PC-9 (cell line): ENCODE measurements at regions not wholly inside any gene's neighbourhood (a gene's known extent, or its start where the extent isn't known, plus 50 kb on each side); places are given as distances from the start of the nearest gene placed in this dataset.

Experiments
- EZH2 ChIP-seq: fragments of 200-600 bp; sonication (generic); IDR thresholded peaks from 2 replicates; pipeline ENCODE4 v1.8.0; 2017; ENCODE audit warnings: antibody characterized with exemption, low read depth
- TF ChIP-seq, protein P1 (sequence below): fragments of 200-600 bp; sonication (generic); conservative IDR thresholded peaks from 2 replicates; pipeline ENCODE4 v1.6.1; 2017; ENCODE audit warnings: mixed run types, antibody characterized with exemption, mild to moderate bottlenecking, moderate library complexity

DNA sequence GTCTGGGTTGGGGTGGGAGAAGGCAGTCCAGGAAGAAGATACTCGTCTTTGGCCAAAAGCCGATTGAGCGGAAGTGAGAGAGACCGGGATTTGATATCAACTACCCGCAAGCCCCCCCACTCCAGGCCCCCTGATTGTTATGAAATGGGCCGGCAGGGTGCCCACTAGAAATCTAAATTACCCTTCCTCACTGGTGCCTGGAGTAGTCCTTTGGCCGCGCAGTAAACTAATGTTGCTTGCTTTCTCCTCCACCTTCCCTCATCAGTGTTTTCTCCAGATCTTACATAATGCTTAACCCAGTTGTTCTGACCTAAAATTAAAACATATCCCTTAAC lies 119.2 kb upstream of the BARHL2 start:
- TF ChIP-seq, protein P1, sequence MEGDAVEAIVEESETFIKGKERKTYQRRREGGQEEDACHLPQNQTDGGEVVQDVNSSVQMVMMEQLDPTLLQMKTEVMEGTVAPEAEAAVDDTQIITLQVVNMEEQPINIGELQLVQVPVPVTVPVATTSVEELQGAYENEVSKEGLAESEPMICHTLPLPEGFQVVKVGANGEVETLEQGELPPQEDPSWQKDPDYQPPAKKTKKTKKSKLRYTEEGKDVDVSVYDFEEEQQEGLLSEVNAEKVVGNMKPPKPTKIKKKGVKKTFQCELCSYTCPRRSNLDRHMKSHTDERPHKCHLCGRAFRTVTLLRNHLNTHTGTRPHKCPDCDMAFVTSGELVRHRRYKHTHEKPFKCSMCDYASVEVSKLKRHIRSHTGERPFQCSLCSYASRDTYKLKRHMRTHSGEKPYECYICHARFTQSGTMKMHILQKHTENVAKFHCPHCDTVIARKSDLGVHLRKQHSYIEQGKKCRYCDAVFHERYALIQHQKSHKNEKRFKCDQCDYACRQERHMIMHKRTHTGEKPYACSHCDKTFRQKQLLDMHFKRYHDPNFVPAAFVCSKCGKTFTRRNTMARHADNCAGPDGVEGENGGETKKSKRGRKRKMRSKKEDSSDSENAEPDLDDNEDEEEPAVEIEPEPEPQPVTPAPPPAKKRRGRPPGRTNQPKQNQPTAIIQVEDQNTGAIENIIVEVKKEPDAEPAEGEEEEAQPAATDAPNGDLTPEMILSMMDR: no peak
- no peak for TF ChIP-seq EZH2
